Hematopoietic multipotent progenitor cell treated with erythropoietin and hydrocortisone succinate and interleukin-3 and kit ligand, for 15 days (in vitro differentiated cells): ENCODE measurements at regions not wholly inside any gene's neighbourhood (a gene's known extent, or its start where the extent isn't known, plus 50 kb on each side); places are given as distances from the start of the nearest gene placed in this dataset.
"Not testable (repeated sequence)": the region's sequence is repeated elsewhere in the genome, so short reads cannot be mapped to it uniquely, and the experiment has no call there.

Experiments
- DNase-seq: peaks from one replicate; pipeline ENCODE4 v3.0.0-alpha.2; 2015; ENCODE audit warnings: low spot score

GRCh38 chr5:23721336-23721735 is 213.9 kb downstream of the PRDM9 start:
- DNase-seq: no peak

- DNase-seq: no peak
These were observed 219.9 kb downstream of the PRDM9 start for GRCh38 chr5:23727271-23727670.

GRCh38 chr5:23730023-23730422 is 222.6 kb downstream of the PRDM9 start:
- no peak for DNase-seq

- DNase-seq: no peak
These were observed 232.6 kb downstream of the PRDM9 start for GRCh38 chr5:23740029-23740428.

GRCh38 chr5:23742701-23743100 is 235.3 kb downstream of the PRDM9 start:
- no peak for DNase-seq

GRCh38 chr5:23755906-23756305 is 248.5 kb downstream of the PRDM9 start:
- DNase-seq: no peak

- no peak for DNase-seq
These were observed 249.4 kb downstream of the PRDM9 start for GRCh38 chr5:23756779-23757178.

GRCh38 chr5:23763170-23763569 is 255.8 kb downstream of the PRDM9 start:
- no peak for DNase-seq

- DNase-seq: no peak
These were observed 269.3 kb downstream of the PRDM9 start for GRCh38 chr5:23776684-23777083.

GRCh38 chr5:23800307-23800706 is 292.9 kb downstream of the PRDM9 start:
- DNase-seq: not testable (repeated sequence)

GRCh38 chr5:23820765-23821471 is 313.5 kb downstream of the PRDM9 start:
- no peak for DNase-seq

GRCh38 chr5:23823521-23823920 is 316.1 kb downstream of the PRDM9 start:
- no peak for DNase-seq

GRCh38 chr5:23825196-23825595 is 317.8 kb downstream of the PRDM9 start:
- DNase-seq: no peak

- DNase-seq: no peak
These were observed 332.7 kb downstream of the PRDM9 start for GRCh38 chr5:23840083-23840482.

- no peak for DNase-seq
These were observed 357.4 kb downstream of the PRDM9 start for GRCh38 chr5:23864786-23865185.

- DNase-seq: no peak
These were observed 370.4 kb downstream of the PRDM9 start for GRCh38 chr5:23877847-23878246.

- DNase-seq: no peak
These were observed 377.1 kb downstream of the PRDM9 start for GRCh38 chr5:23884405-23885031.

- no peak for DNase-seq
These were observed 386.2 kb downstream of the PRDM9 start for GRCh38 chr5:23893561-23893960.

GRCh38 chr5:23895614-23896013 is 388.2 kb downstream of the PRDM9 start:
- DNase-seq: no peak

GRCh38 chr5:23930985-23931384 is 423.6 kb downstream of the PRDM9 start:
- DNase-seq: no peak

- DNase-seq: not testable (repeated sequence)
These were observed 444.0 kb downstream of the PRDM9 start for GRCh38 chr5:23951261-23951928.

GRCh38 chr5:23963449-23963848 is 456.0 kb downstream of the PRDM9 start:
- no peak for DNase-seq

- DNase-seq: no peak
These were observed 470.0 kb downstream of the PRDM9 start for GRCh38 chr5:23977365-23977764.
